K562 (cell line): ENCODE measurements at regions not wholly inside any gene's neighbourhood (a gene's known extent, or its start where the extent isn't known, plus 50 kb on each side); places are given as distances from the start of the nearest gene placed in this dataset.

Experiments
- CHD4 ChIP-seq: fragments of 200-600 bp; sonication (generic); IDR thresholded peaks from 3 replicates; pipeline ENCODE4 v1.6.1; 2012; ENCODE audit warnings: low read depth, mild to moderate bottlenecking, mixed read lengths, low read length, inconsistent platforms; ENCODE audit not compliant: insufficient read depth, insufficient replicate concordance, poor library complexity, severe bottlenecking
- MAFK ChIP-seq: IDR thresholded peaks from 2 replicates; pipeline ENCODE4 v1.6.1; 2011; ENCODE audit warnings: low read length, improper control_type of control experiment
- POLR2G ChIP-seq: fragments of 200-400 bp; formaldehyde crosslinking; IDR thresholded peaks from 2 replicates; pipeline ENCODE4 v1.6.1; 2017; ENCODE audit warnings: low read depth, mild to moderate bottlenecking, antibody characterized with exemption, low read length, moderate library complexity
- TAF1 ChIP-seq: IDR thresholded peaks from 2 replicates; pipeline ENCODE4 v1.6.1; 2011; ENCODE audit warnings: mild to moderate bottlenecking, low read length, moderate library complexity; ENCODE audit not compliant: insufficient read depth, control insufficient read depth, severe bottlenecking; ENCODE audit errors: extremely low read depth
- U2AF2 ChIP-seq: fragments of 200-400 bp; formaldehyde crosslinking; optimal IDR thresholded peaks from 2 replicates; pipeline ENCODE3; 2017; ENCODE audit warnings: low read depth, mild to moderate bottlenecking, low read length
- ZNF609 ChIP-seq: sonication (generic); formaldehyde crosslinking; IDR thresholded peaks from 2 replicates; pipeline ENCODE4 v1.8.1; 2023; ENCODE audit warnings: missing genetic modification reagents, mild to moderate bottlenecking, borderline replicate concordance
- ZNF766 ChIP-seq: fragments of 200-800 bp; sonication (Bioruptor generic); conservative IDR thresholded peaks from 2 replicates; pipeline ENCODE4 v1.6.1; 2016; ENCODE audit warnings: missing genetic modification characterization, missing compliant biosample characterization
- TF ChIP-seq, protein P1 (sequence below), 3 experiments: IDR thresholded peaks in 2 of 3; conservative IDR thresholded peaks in 1 of 3; 2 replicates each; pipeline ENCODE4 v1.5.1; 2011 to 2012; ENCODE audit warnings: low read length in 3 of 3, mild to moderate bottlenecking in 3 of 3, control low read depth in 2 of 3, improper control_type of control experiment in 1 of 3, inconsistent platforms in 1 of 3, low read depth in 1 of 3, mixed read lengths in 1 of 3, moderate library complexity in 1 of 3; ENCODE audit not compliant: insufficient read depth in 2 of 3

DNA sequence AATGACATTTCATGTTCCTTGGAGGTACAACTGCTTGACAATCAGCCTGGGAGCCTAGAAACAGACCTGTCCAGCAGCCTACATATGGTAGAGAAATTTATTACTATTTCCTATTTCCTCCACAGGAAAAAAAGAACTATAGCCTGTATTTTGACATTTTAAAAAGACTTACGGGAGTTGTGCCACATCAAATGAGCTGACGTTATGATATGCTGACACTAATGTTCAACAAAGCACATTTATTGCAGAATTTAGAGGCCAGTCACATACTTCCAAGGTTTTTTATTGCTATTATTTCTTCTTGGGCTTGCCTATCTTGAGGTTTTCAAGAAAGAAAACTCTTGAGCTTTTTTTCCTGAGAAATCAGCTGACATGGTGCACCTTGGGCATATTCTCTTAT, 305.3 kb downstream of the LRIG3 start:
- TF ChIP-seq U2AF2 (no peak), ZNF609 (CRISPR knock-in tag) (no peak), TAF1 (no peak), MAFK (no peak), ZNF766 (CRISPR knock-in tag) (no peak), CHD4 (no peak), POLR2G (no peak)
- TF ChIP-seq, protein P1, sequence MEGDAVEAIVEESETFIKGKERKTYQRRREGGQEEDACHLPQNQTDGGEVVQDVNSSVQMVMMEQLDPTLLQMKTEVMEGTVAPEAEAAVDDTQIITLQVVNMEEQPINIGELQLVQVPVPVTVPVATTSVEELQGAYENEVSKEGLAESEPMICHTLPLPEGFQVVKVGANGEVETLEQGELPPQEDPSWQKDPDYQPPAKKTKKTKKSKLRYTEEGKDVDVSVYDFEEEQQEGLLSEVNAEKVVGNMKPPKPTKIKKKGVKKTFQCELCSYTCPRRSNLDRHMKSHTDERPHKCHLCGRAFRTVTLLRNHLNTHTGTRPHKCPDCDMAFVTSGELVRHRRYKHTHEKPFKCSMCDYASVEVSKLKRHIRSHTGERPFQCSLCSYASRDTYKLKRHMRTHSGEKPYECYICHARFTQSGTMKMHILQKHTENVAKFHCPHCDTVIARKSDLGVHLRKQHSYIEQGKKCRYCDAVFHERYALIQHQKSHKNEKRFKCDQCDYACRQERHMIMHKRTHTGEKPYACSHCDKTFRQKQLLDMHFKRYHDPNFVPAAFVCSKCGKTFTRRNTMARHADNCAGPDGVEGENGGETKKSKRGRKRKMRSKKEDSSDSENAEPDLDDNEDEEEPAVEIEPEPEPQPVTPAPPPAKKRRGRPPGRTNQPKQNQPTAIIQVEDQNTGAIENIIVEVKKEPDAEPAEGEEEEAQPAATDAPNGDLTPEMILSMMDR (IDR thresholded peaks at IDR 0.05 in 2 of 3, conservative IDR thresholded peaks at IDR 0.05 in 1 of 3; ENCODE audit: insufficient read depth in 2 of 3, low read depth in 1 of 3, low read length in 3 of 3) = no peak
